ENCODE measurements at regions not wholly inside any gene's neighbourhood (a gene's known extent, or its start where the extent isn't known, plus 50 kb on each side); places are given as distances from the start of the nearest gene placed in this dataset.

DNA sequence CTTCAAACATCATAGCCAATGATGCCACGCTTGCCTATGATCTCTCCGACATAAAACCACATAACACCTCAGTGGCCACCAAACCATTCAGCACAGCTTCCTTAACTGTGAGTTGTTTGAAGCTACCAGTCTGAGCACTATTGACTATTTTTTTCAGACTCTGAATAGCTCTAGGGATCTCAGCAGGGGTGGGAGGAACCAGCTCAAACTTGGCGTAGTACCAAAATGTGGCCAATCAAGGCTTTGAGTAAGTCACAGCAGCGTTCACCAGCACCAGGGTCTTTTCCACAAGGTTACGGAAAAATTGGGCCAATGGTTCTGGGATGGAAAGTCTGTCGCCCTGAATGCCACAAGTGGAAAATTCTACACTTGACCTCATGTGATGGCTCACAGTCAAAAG is 70.6 kb downstream of the SMPDL3A start:
- no peak overlapping the region for H3K4me3 ChIP-seq (ENCODE audit: control extremely low read depth in 1 of 5, extremely low read depth in 1 of 5, insufficient read depth in 1 of 5, low read depth in 2 of 5, low read length in 4 of 5)
- H3K9me3 ChIP-seq (ENCODE audit: control extremely low read depth in 1 of 3, control insufficient read depth in 2 of 3, insufficient read depth in 1 of 3, low read length in 2 of 3), result no peaks in the 10 kb centered on the region
- no peaks in the 10 kb centered on the region for H3K27me3 ChIP-seq (replicated peaks in 1 of 4; ENCODE audit: control extremely low read depth in 1 of 4, control insufficient read depth in 3 of 4, insufficient read depth in 4 of 4, low read length in 3 of 4)
- 55% methylated on average over 1 of the region's 6 CpGs for WGBS (ENCODE audit: insufficient coverage)
- H4K20me1 ChIP-seq (ENCODE audit: control insufficient read depth, insufficient read depth, low read length, poor library complexity, severe bottlenecking), result no peaks in the 10 kb centered on the region
- Mint-ChIP-seq H3K27ac (no peak overlapping the region), H3K27me3 (no peaks in the 10 kb centered on the region), H3K4me1 (no peaks in the 10 kb centered on the region), H3K9me3 (ENCODE audit: insufficient read depth) (no peaks in the 10 kb centered on the region), H3K4me3 (no peak overlapping the region)
- ATAC-seq (ENCODE audit: low read depth), result no peak
- intact Hi-C loops (cut with micrococcal nuclease), result no loop called here
- no peaks in the 10 kb centered on the region for H3K79me2 ChIP-seq (ENCODE audit: control insufficient read depth, insufficient read depth, low read length)
- no peak overlapping the region for H3K4me2 ChIP-seq (replicated peaks; ENCODE audit: low read depth, low read length, poor library complexity, severe bottlenecking)
- no peak overlapping the region for H3K9ac ChIP-seq (ENCODE audit: low read length)
- H3K4me1 ChIP-seq (ENCODE audit: control insufficient read depth in 2 of 2, insufficient read depth in 2 of 2, low read length in 2 of 2), result no peaks in the 10 kb centered on the region
- DNase-seq, result no peak
- no peak overlapping the region for H3K27ac ChIP-seq (ENCODE audit: low read length in 2 of 2)
- TF ChIP-seq, protein P1, sequence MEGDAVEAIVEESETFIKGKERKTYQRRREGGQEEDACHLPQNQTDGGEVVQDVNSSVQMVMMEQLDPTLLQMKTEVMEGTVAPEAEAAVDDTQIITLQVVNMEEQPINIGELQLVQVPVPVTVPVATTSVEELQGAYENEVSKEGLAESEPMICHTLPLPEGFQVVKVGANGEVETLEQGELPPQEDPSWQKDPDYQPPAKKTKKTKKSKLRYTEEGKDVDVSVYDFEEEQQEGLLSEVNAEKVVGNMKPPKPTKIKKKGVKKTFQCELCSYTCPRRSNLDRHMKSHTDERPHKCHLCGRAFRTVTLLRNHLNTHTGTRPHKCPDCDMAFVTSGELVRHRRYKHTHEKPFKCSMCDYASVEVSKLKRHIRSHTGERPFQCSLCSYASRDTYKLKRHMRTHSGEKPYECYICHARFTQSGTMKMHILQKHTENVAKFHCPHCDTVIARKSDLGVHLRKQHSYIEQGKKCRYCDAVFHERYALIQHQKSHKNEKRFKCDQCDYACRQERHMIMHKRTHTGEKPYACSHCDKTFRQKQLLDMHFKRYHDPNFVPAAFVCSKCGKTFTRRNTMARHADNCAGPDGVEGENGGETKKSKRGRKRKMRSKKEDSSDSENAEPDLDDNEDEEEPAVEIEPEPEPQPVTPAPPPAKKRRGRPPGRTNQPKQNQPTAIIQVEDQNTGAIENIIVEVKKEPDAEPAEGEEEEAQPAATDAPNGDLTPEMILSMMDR (IDR thresholded peaks at IDR 0.05), result no peak
- TF ChIP-seq EZH2 (IDR thresholded peaks at IDR 0.05; ENCODE audit: borderline replicate concordance, insufficient read depth, low read depth, low read length, poor library complexity, severe bottlenecking), result no peak
- no peaks in the 10 kb centered on the region for H3K36me3 ChIP-seq (replicated peaks in 1 of 2; ENCODE audit: control extremely low read depth in 1 of 2, control insufficient read depth in 1 of 2, extremely low read depth in 1 of 2, insufficient read depth in 2 of 2, low read length in 1 of 2)
- POLR2A ChIA-PET, result no interaction called here
- CTCF ChIA-PET, result no interaction called here
- H2AFZ ChIP-seq (ENCODE audit: insufficient read depth, low read depth, low read length, poor library complexity, severe bottlenecking), result no peak overlapping the region

DNA sequence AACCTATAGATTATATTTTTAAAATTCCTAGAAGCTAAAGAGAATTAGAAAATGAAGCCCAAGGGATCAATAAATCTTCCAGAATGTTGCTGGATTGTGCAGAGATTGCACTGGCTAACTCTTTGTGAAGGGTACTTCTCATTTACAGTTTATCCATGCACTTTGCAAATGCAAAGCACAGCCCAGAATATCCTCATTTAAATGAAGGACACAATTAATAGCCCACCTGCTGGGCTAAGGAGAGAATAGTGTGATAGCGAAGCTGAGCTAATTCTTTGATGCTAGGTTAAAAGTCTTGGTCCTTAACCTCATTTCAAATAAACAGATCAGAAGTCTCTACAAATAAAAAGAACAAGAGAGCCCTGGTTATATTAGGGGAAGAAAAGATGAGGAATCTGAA is 72.5 kb downstream of the SMPDL3A start:
- no peak overlapping the region for H3K9ac ChIP-seq (ENCODE audit: low read length)
- no peak overlapping the region for H3K27ac ChIP-seq (ENCODE audit: low read length in 2 of 2)
- Mint-ChIP-seq H3K27me3 (no peaks in the 10 kb centered on the region), H3K4me3 (no peak overlapping the region), H3K9me3 (ENCODE audit: insufficient read depth) (no peaks in the 10 kb centered on the region), H3K27ac (no peak overlapping the region), H3K4me1 (no peaks in the 10 kb centered on the region)
- ATAC-seq (ENCODE audit: low read depth) (no peak), DNase-seq (no peak)
- H3K4me1 ChIP-seq (ENCODE audit: control insufficient read depth in 2 of 2, insufficient read depth in 2 of 2, low read length in 2 of 2), result no peaks in the 10 kb centered on the region
- H3K4me3 ChIP-seq (ENCODE audit: control extremely low read depth in 1 of 5, extremely low read depth in 1 of 5, insufficient read depth in 1 of 5, low read depth in 2 of 5, low read length in 4 of 5), result no peak overlapping the region
- TF ChIP-seq, protein P1 (IDR thresholded peaks at IDR 0.05), result no peak
- no peak for TF ChIP-seq EZH2 (IDR thresholded peaks at IDR 0.05; ENCODE audit: borderline replicate concordance, insufficient read depth, low read depth, low read length, poor library complexity, severe bottlenecking)
- H3K36me3 ChIP-seq (replicated peaks in 1 of 2; ENCODE audit: control extremely low read depth in 1 of 2, control insufficient read depth in 1 of 2, extremely low read depth in 1 of 2, insufficient read depth in 2 of 2, low read length in 1 of 2), result no peaks in the 10 kb centered on the region
- POLR2A ChIA-PET, result no interaction called here
- H3K4me2 ChIP-seq (replicated peaks; ENCODE audit: low read depth, low read length, poor library complexity, severe bottlenecking), result no peak overlapping the region
- intact Hi-C loops (cut with micrococcal nuclease), result no loop called here
- no CpG with 5 or more reads among the region's 1 CpG for WGBS (ENCODE audit: insufficient coverage)
- no peaks in the 10 kb centered on the region for H3K27me3 ChIP-seq (replicated peaks in 1 of 4; ENCODE audit: control extremely low read depth in 1 of 4, control insufficient read depth in 3 of 4, insufficient read depth in 4 of 4, low read length in 3 of 4)
- H2AFZ ChIP-seq (ENCODE audit: insufficient read depth, low read depth, low read length, poor library complexity, severe bottlenecking), result no peak overlapping the region
- no peaks in the 10 kb centered on the region for H3K9me3 ChIP-seq (ENCODE audit: control extremely low read depth in 1 of 3, control insufficient read depth in 2 of 3, insufficient read depth in 1 of 3, low read length in 2 of 3)
- H3K79me2 ChIP-seq (ENCODE audit: control insufficient read depth, insufficient read depth, low read length), result no peaks in the 10 kb centered on the region
- CTCF ChIA-PET, result no interaction called here
- H4K20me1 ChIP-seq (ENCODE audit: control insufficient read depth, insufficient read depth, low read length, poor library complexity, severe bottlenecking), result no peaks in the 10 kb centered on the region
